Right ventricle myocardium inferior (tissue), 1 donor: ENCODE measurements at regions not wholly inside any gene's neighbourhood (a gene's known extent, or its start where the extent isn't known, plus 50 kb on each side); places are given as distances from the start of the nearest gene placed in this dataset.
A peak's percentile ranks its signal among the peaks of the same experiment; 100 is the strongest.
"Not testable (repeated sequence)": the region's sequence is repeated elsewhere in the genome, so short reads cannot be mapped to it uniquely, and the experiment has no call there.

Experiments used
- ATAC-seq: fragments of 200-7000 bp; cut with Tn5 transposase; one replicate; pipeline ENCODE4 v1.9.1; 2020; ENCODE audit warnings: mild to moderate bottlenecking, moderate library complexity
- DNase-seq: peaks from one replicate; pipeline ENCODE4 v3.0.0; 2021; ENCODE audit errors: missing footprints
- intact Hi-C: fragments of 100-400 bp; cut with DNase I; formaldehyde crosslinking; loops from one replicate; pipeline ENCODE4 v1.11.0; 2022
- donor health status: DM: no; HTN: yes; CAD: no; lungs with severe emphysema.

DNA sequence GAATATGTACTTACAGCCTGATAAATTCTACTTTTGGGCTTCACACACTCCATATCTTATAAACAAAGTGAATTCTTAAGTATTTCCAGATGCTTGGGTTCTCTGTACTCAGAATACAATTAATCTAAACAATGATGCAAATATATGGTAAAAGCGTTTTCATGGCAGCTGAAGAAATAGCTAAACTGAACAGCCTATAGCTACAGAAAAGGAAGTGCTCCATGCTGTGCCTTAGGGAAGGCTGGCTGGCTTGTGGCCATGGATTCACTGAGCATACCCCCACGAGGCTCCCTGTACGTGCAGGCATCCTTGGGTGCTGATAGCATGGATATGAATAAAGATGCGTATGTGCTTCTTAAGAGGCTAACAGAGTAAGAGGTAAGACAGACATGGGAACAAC, 264.0 kb downstream of the KLF13 start:
- ATAC-seq = no peak
- DNase-seq = no peak
- intact Hi-C loops = no loop called here

DNA sequence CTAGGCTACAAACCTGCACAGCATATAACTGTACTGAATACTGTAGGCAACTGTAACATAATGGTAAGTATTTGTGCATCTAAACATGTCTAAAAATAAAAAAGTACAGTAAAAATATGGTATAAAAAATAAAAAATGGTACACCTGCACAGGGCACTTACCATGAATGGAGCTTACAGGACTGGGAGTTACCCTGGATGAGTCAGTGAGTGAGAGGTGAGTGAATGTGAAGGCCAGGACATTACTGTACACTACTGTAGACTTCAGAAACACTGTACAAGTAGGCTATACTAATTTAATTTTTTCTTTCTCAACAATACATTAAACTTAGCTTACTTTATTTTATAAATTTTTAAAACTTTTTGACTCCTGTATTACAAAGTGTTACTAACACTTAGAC, 265.3 kb downstream of the KLF13 start:
- intact Hi-C loops = no loop called here
- no peak for ATAC-seq
- no peak for DNase-seq

DNA sequence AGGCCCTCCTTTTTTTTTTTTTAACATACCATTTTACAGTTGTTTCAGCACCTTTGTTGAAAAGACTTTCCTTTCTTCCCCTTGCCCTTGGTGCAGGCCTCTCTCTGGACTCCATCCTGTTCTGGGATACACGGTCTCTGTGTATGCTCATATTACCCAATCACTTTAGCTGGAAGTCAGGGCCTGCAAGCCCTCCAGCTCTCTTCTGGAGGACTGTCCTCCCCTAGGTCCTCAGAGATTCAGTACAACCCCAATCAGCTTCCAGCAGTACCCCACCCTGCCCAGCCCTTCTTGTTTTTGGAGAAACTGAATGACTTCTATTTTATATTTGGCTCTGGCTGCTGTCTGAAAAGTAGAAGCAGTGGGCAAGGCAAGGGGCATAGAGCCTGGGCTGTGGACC, 270.8 kb downstream of the KLF13 start:
- DNase-seq (no peak), ATAC-seq (peak; percentile 70)
- intact Hi-C loops = no loop called here

DNA sequence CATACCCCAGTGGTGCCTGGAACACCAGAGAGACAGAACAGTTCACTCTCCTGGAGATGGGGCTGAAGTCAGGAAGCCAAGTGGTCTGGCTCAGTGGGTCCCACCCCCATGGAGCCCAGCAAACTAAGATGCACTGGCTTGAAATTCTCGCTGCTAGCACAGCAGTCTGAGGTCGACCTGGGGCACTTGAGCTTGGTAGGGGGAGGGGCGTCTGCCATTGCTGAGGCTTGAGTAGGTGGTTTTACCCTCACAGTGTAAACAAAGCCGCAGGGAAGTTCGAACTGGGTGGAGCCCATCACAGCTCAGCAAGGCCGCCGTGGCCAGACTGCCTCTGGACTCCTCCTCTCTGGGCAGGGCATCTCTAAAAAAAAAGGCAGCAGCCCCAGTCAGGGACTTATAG, 272.0 kb downstream of the KLF13 start:
- intact Hi-C loops = no loop called here
- ATAC-seq = no peak

GRCh38 chr15:31605467-31605931, 278.9 kb downstream of the KLF13 start:
- intact Hi-C loops = no loop called here
- ATAC-seq (peak; percentile 64), DNase-seq (no peak)

More for the DNA sequence above, 272.0 kb downstream of the KLF13 start:
- DNase-seq = no peak

- intact Hi-C loops = no loop called here
- ATAC-seq (no peak), DNase-seq (no peak)
Measured at GRCh38 chr15:31606194-31606669, 279.6 kb downstream of the KLF13 start.

DNA sequence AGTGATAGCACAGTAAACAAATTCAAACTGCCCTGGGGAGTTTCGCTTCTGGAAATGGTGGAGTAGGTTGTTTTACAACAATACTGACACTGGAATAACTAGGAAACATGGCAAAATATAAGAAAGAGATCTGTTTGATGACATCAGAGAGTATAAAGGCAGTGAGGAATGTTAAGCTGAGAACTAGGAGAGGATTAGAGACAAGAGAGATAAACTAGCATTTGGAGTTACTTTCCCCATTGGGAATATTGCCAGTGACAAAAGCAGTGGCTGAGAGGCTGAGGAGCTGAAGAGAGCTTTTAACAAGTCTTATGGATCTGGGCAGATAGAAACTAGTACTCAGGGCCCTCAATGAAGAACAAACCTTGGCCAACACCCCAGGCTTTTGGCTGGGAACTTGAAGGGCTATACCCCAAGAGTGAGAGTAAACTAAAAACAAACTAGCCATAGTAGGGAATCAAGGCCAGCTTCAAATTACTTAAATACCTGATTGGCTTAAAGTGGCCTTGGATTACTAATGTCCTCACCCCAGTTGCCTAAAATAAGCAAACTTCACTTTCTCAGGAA, 280.4 kb downstream of the KLF13 start:
- no peak for DNase-seq
- peak; percentile 31 for ATAC-seq
- intact Hi-C loops = no loop called here

GRCh38 chr15:31607656-31608055, 281.0 kb downstream of the KLF13 start:
- no peak for DNase-seq
- intact Hi-C loops = no loop called here
- ATAC-seq = no peak

DNA sequence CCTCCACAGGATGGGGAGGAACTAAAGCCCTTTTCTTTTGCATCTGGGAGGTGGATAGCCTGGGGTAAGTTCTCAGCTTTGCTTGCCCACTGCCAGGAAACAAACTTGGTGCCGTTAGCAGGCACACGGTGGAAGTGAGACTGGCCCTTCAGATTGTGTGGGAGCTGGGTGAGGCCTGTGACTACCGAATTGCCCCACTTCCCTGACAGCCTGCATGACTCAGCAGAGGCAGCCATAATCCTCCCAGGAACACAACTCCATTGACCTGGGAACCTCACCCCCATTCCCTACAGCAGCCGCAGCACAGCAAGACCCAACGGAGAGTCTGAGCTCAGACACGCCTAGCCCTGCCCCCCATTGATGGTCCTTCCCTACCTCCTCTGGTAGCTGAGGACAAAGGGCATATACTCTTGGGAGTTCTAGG, 282.6 kb downstream of the KLF13 start:
- no peak for DNase-seq
- intact Hi-C loops = no loop called here
- ATAC-seq = no peak

DNA sequence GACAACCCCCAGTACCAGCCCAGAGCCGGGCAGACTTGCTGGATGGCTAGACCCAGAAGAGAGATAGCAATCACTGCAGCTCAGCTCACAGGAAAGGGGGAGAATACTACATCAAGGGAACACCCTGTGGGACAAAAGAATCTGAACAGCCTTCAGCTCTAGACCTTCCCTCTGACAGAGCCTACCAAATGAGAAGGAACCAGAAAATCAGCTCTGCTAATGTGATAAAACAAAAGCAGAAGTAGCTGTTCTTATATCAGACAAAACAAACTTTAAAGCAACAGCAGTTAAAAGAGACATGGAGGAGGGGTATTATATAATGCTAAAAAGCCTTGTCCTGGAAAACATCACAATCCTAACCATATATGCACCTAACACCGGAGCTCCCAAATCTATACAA, 283.3 kb downstream of the KLF13 start:
- no peak for DNase-seq
- ATAC-seq = no peak
- intact Hi-C loops = no loop called here

DNA sequence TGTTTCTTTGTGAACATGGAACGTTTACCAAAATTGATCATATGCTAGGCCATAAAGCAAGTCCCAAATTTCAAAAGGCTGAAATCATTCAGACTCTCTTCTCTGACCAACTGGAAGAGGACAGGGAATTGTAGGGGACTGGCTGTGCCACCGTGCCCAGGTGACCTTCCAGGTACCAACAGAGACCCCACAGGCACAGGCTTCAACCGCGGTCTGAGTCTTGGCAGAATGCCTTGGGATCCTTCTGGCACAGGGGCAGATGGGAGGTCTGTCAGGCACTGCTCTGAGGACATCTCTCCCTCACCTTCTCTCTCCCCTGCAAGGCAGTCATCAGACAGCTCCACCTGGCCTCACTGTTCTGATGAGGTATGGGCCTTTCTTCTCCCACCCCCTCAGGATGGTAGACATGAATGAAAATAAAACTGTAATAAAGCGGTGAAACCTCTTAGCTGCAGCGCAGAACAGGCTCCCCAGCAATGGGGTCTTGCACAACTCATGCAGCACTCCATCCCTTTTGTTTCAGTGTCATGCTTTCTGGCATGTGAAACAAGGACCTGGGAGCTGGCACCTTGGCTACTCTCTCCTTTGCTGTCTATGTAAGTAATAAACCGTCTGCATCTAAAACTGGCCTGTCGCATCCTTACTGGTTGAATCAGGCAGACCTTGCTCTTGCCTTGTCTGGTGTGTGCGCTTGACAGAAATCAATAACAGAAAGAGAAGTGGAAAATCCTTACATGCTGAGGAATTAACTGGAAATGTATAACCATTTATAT, 289.2 kb downstream of the KLF13 start:
- ATAC-seq (no peak), DNase-seq (no peak)
- intact Hi-C loops = no loop called here

DNA sequence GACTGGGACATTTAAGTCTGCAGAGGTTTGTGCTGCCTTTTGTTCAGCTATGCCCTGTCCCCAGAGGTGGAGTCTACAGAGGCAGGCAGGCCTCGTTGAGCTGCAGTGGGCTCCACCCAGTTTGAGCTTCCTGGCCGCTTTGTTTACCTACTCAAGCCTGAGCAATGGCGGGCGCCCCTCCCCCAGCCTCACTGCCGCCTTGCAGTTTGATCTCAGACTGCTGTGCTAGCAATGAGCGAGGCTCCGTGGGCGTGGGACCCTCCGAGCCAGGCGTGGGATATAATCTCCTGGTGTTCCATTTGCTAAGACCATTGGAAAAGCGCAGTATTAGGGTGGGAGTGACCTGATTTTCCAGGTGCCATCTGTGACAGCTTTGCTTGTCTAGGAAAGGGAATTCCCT, 296.7 kb downstream of the KLF13 start:
- intact Hi-C loops, ATAC-seq, DNase-seq: not testable (repeated sequence)

GRCh38 chr15:31624115-31624514, 297.5 kb downstream of the KLF13 start:
- ATAC-seq, intact Hi-C loops, DNase-seq: not testable (repeated sequence)

DNA sequence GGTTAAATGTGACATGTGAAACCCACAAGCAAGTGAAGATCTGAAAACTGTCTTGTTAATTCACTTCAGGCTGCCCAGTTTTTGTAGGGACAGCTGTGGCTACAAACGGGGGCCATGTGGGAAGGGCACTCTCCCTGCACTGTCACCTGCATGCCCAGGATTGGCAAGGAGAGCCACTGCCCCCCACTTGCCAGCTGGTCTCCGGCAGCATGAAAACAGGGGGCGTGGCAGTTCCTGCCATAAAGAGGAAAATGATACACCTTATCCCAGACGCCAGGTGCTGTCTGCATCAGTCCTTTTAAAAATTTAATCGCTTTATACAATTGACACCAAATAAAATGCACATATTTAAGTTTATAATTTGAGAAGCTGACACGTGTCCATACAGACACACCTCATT, 309.1 kb downstream of the KLF13 start:
- intact Hi-C loops, ATAC-seq, DNase-seq: not testable (repeated sequence)

DNA sequence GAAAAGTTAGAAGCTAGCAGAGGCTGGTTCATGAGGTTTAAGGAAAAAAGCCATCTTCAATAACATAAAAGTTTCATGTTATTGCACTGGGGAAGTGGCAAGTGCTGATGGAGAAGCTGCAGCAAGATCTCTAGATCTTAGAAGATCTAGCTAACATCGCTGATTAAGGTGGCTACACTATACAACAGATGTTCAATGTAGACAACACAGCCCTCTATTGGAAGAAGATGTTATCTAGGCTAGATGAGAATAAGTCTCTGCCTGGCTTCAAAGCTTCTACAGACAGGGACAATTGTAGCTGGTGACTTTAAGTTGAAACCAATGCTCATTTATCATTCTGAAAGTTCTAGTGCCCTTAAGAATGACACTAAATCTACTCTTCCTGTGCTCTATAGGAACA, 310.3 kb downstream of the KLF13 start:
- ATAC-seq, intact Hi-C loops, DNase-seq: not testable (repeated sequence)

- intact Hi-C loops, ATAC-seq, DNase-seq: not testable (repeated sequence)
Measured at GRCh38 chr15:31643955-31644354, 317.3 kb downstream of the KLF13 start.

DNA sequence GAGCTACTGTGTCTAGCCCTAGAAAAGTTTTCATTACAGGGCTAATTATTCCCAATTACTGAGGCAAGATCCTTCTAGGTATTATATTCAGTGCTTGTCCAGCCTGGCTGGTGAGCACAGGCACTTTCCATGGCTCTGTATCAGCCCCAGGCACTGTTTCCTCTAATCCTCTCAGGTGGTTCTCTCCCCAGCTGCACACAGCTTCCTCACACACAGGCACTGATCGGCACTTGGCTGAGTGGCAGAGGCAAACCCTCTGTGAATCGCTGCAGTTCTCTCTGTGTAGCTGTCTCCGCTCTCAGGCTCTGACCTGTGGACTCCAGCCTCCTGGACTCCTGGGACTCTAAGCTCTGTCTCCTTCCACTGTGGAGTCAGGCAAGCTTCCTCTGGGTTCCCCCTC, 318.1 kb downstream of the KLF13 start:
- intact Hi-C loops, DNase-seq: not testable (repeated sequence)

GRCh38 chr15:31647337-31647826, 320.7 kb downstream of the KLF13 start:
- intact Hi-C loops = not testable (repeated sequence)

More for the DNA sequence above, 318.1 kb downstream of the KLF13 start:
- not testable (repeated sequence) for ATAC-seq

GRCh38 chr15:31649634-31650033, 323.0 kb downstream of the KLF13 start:
- DNase-seq, ATAC-seq, intact Hi-C loops: not testable (repeated sequence)

More at GRCh38 chr15:31647337-31647826, 320.7 kb downstream of the KLF13 start:
- DNase-seq, ATAC-seq: not testable (repeated sequence)
